Epithelial cell of proximal tubule (primary cell): ENCODE measurements at regions not wholly inside any gene's neighbourhood (a gene's known extent, or its start where the extent isn't known, plus 50 kb on each side); places are given as distances from the start of the nearest gene placed in this dataset.

Experiments
- DNase-seq: peaks from one replicate; pipeline ENCODE4 v3.0.0-alpha.2; 2011; ENCODE audit warnings: low read depth
- H3K4me3 ChIP-seq: 2 replicates; pipeline ENCODE4 v1.5.1; 2011; ENCODE audit warnings: low read depth, mild to moderate bottlenecking, low read length
- TF ChIP-seq, protein P1 (sequence below): conservative IDR thresholded peaks from 2 replicates; pipeline ENCODE4 v1.5.1; 2012; ENCODE audit warnings: low read depth, mild to moderate bottlenecking, low read length

DNA sequence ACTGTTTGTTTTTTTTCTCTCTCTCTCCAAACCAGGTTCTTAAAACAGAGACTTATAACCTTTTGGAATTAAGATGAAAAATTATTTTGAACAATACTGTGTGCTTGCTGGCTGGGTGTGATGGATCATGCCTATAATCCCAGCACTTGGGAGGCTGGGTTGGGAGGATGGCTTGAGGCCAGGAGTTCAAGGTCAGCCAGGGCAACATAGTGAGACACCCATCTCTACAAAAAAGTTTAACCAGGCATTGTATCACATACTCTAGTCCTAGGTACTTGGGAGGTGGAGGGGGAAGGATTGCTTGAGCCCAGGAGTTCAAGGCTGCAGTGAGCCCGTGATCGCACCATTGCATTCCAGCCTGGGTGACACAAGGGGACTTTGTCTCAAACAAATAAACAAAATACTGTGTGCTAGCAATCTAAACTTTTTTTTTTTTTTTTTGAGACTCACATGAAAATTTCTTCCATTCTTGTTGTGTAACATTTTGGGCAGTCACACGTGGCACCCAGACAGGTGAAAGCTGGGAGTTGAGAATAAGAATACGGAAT, 379.6 kb downstream of the ETNK1 start:
- H3K4me3 ChIP-seq: no peak overlapping the region
- no peak for DNase-seq
- TF ChIP-seq, protein P1, sequence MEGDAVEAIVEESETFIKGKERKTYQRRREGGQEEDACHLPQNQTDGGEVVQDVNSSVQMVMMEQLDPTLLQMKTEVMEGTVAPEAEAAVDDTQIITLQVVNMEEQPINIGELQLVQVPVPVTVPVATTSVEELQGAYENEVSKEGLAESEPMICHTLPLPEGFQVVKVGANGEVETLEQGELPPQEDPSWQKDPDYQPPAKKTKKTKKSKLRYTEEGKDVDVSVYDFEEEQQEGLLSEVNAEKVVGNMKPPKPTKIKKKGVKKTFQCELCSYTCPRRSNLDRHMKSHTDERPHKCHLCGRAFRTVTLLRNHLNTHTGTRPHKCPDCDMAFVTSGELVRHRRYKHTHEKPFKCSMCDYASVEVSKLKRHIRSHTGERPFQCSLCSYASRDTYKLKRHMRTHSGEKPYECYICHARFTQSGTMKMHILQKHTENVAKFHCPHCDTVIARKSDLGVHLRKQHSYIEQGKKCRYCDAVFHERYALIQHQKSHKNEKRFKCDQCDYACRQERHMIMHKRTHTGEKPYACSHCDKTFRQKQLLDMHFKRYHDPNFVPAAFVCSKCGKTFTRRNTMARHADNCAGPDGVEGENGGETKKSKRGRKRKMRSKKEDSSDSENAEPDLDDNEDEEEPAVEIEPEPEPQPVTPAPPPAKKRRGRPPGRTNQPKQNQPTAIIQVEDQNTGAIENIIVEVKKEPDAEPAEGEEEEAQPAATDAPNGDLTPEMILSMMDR: no peak

GRCh38 chr12:23005387-23005786, 380.4 kb downstream of the ETNK1 start:
- DNase-seq: no peak
- no peak overlapping the region for H3K4me3 ChIP-seq
- TF ChIP-seq, protein P1: no peak

- H3K4me3 ChIP-seq: no peak overlapping the region
- TF ChIP-seq, protein P1: no peak
- DNase-seq: no peak
These were observed 381.4 kb downstream of the ETNK1 start for GRCh38 chr12:23006413-23006812.

DNA sequence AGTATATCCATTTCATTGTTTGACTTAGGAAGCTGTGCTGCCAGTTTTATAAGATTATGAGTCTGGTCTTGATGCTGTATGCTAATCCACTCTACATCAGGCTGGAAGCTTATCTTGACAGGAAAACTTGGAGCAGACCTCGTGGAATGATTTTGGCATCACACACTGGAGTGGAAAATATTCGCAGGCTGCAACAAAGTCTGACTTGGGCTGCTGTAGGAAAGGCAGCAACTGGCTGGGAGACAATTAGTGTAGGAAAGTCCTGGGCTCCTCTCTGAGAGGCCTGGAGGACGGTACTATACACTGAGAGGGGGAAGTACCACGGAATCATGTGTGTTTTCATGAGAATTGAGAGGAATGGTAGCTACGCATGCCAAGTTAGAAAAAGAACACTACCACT, 383.7 kb downstream of the ETNK1 start:
- TF ChIP-seq, protein P1: no peak
- H3K4me3 ChIP-seq: no peak overlapping the region
- no peak for DNase-seq

DNA sequence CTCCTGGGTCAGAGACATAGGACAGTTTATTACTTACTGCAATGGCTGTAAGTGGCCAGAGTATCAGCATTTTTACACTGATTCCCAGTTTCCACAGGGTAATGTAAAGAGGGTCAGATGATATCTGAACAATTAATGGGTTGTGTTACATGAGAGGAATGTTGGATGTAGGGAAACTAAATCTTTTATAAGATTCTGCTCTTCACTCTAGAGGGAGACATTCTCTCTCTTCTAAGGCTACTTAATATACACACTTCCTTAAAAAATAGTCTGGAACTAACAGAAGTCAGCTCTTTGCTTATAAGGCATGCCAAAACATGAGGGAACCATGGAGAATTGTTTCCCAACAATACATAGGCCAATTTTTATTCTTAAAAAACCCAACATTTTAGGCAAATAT, 389.8 kb downstream of the ETNK1 start:
- H3K4me3 ChIP-seq: no peak overlapping the region
- no peak for DNase-seq
- TF ChIP-seq, protein P1: no peak

GRCh38 chr12:23025372-23026016, 400.5 kb downstream of the ETNK1 start:
- TF ChIP-seq, protein P1: no peak
- no peak for DNase-seq

More at GRCh38 chr12:23025372-23026016, 400.5 kb downstream of the ETNK1 start:
- H3K4me3 ChIP-seq: no peak overlapping the region
